OCI-LY7 (cell line): ENCODE measurements at regions not wholly inside any gene's neighbourhood (a gene's known extent, or its start where the extent isn't known, plus 50 kb on each side); places are given as distances from the start of the nearest gene placed in this dataset.

Source experiments
- BruUV-seq: library from RNA; stranded (reverse); fragments of 400-500 nt; replicated peaks from 2 replicates; lab custom pipeline; 2021; lab: Mats Ljungman, UMichigan
- CTCF ChIA-PET: fragments of 300-600 bp; sonication (Branson Sonifier 250); formaldehyde crosslinking; loops from one replicate; lab custom pipeline; 2022; ENCODE audit warnings: antibody characterized with exemption; ENCODE audit not compliant: unreplicated experiment; lab: Charles Lee
- POLR2A ChIA-PET: fragments of 300-600 bp; sonication (Branson Sonifier 250); formaldehyde crosslinking; loops from one replicate; lab custom pipeline; 2022; ENCODE audit warnings: antibody characterized with exemption; lab: Charles Lee
- DNase-seq: peaks from one replicate; pipeline ENCODE4 v3.0.0-alpha.2; 2015; ENCODE audit warnings: low spot score
- H2AFZ ChIP-seq: fragments of 200-600 bp; sonication (generic), shearing (Covaris generic); 2 replicates; pipeline ENCODE4 v1.6.1; 2014; ENCODE audit warnings: mild to moderate bottlenecking, antibody characterized with exemption, low read length, moderate library complexity
- H3K27ac ChIP-seq: fragments of 200-600 bp; sonication (generic); 2 replicates; pipeline ENCODE4 v1.5.1; 2014; ENCODE audit warnings: mixed run types, low read depth, mild to moderate bottlenecking, moderate library complexity, low read length, inconsistent platforms; ENCODE audit not compliant: poor library complexity, severe bottlenecking
- H3K36me3 ChIP-seq: fragments of 200-600 bp; sonication (generic); 2 replicates; pipeline ENCODE4 v1.6.1; 2014; ENCODE audit warnings: mild to moderate bottlenecking, antibody characterized with exemption, low read length, moderate library complexity, mixed read lengths; ENCODE audit not compliant: insufficient read depth
- H3K4me1 ChIP-seq: fragments of 200-600 bp; sonication (generic); 2 replicates; pipeline ENCODE4 v1.5.1; 2014; ENCODE audit warnings: mild to moderate bottlenecking, low read length; ENCODE audit not compliant: insufficient read depth, poor library complexity, severe bottlenecking
- H3K4me2 ChIP-seq: fragments of 200-600 bp; sonication (generic); 2 replicates; pipeline ENCODE4 v1.6.1; 2014; ENCODE audit warnings: mild to moderate bottlenecking, low read length
- H3K4me3 ChIP-seq: fragments of 200-600 bp; sonication (generic); 2 replicates; pipeline ENCODE4 v1.5.1; 2014; ENCODE audit warnings: mild to moderate bottlenecking, low read depth, low read length; ENCODE audit not compliant: poor library complexity, severe bottlenecking
- H3K79me2 ChIP-seq: fragments of 200-600 bp; sonication (generic); 2 replicates; pipeline ENCODE4 v1.6.1; 2016; ENCODE audit warnings: low read depth, mild to moderate bottlenecking, low read length, moderate library complexity, mixed read lengths; ENCODE audit not compliant: insufficient read depth
- H3K9me2 ChIP-seq: fragments of 200-600 bp; sonication (generic); 2 replicates; pipeline ENCODE4 v1.6.1; 2016; ENCODE audit warnings: mild to moderate bottlenecking, low read length, mixed read lengths; ENCODE audit not compliant: insufficient read depth
- H3K9me3 ChIP-seq: fragments of 200-600 bp; sonication (generic); 2 replicates; pipeline ENCODE4 v1.6.1; 2014; ENCODE audit warnings: mild to moderate bottlenecking, mixed run types, low read length, mixed read lengths
- H4K20me1 ChIP-seq: fragments of 200-600 bp; sonication (generic); 2 replicates; pipeline ENCODE4 v1.6.1; 2014; ENCODE audit warnings: mild to moderate bottlenecking, antibody characterized with exemption, low read length, moderate library complexity, mixed read lengths; ENCODE audit not compliant: insufficient read depth
- EZH2phosphoT487 ChIP-seq: fragments of 200-600 bp; sonication (generic); IDR thresholded peaks from 2 replicates; pipeline ENCODE4 v1.6.1; 2018; ENCODE audit warnings: low read depth, borderline replicate concordance, mild to moderate bottlenecking, mixed run types, antibody characterized with exemption, low read length, moderate library complexity, mixed read lengths
- intact Hi-C: fragments of 100-400 bp; cut with micrococcal nuclease; formaldehyde crosslinking; loops from one replicate; pipeline ENCODE4 v1.10.0; 2022; ENCODE audit not compliant: unreplicated experiment
- TF ChIP-seq, protein P1 (sequence below): fragments of 200-600 bp; sonication (generic); conservative IDR thresholded peaks from 2 replicates; pipeline ENCODE4 v1.5.1; 2014; ENCODE audit warnings: mild to moderate bottlenecking, antibody characterized with exemption, low read length, moderate library complexity, mixed read lengths

DNA sequence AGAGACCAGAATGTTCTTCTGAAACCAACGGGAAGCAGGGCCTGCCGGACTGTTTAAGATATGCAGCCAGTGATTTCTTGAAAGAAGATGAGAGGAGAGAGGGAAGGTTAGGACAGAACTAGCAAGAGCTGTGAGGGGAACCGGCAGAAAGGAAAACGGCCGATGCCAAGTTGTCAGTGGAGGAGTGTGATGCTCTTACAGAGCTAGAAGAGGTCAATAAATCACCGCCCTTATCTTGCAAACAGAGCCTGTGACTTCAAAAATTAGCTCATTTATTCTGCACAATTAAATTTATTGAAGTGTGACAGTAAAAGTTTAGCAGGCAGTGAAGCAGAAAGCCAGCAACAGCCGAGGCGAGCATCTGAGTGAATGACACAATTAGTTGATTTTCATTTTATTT lies 509.5 kb upstream of the ID4 start:
- POLR2A ChIA-PET: interaction anchor here (0.6 to 1.1 kb wide), 3 partner anchors 8 to 14 kb away, joined by 3 to 4 read pairs (median 3); no protein-coding TSS in a partner anchor
- no peak for DNase-seq
- no peak for TF ChIP-seq EZH2phosphoT487
- TF ChIP-seq, protein P1, sequence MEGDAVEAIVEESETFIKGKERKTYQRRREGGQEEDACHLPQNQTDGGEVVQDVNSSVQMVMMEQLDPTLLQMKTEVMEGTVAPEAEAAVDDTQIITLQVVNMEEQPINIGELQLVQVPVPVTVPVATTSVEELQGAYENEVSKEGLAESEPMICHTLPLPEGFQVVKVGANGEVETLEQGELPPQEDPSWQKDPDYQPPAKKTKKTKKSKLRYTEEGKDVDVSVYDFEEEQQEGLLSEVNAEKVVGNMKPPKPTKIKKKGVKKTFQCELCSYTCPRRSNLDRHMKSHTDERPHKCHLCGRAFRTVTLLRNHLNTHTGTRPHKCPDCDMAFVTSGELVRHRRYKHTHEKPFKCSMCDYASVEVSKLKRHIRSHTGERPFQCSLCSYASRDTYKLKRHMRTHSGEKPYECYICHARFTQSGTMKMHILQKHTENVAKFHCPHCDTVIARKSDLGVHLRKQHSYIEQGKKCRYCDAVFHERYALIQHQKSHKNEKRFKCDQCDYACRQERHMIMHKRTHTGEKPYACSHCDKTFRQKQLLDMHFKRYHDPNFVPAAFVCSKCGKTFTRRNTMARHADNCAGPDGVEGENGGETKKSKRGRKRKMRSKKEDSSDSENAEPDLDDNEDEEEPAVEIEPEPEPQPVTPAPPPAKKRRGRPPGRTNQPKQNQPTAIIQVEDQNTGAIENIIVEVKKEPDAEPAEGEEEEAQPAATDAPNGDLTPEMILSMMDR: no peak
- Histone ChIP-seq H3K36me3 (no peaks in the 10 kb centered on the region), H3K4me3 (no peak overlapping the region), H3K27ac (no peak overlapping the region), H3K79me2 (no peaks in the 10 kb centered on the region), H2AFZ (peak overlapping the region; percentile 57), H3K9me2 (no peaks in the 10 kb centered on the region), H4K20me1 (no peaks in the 10 kb centered on the region), H3K4me1 (peaks cover 4% of the 10 kb centered on the region), H3K4me2 (no peak overlapping the region), H3K9me3 (no peaks in the 10 kb centered on the region)
- CTCF ChIA-PET: no interaction called here
- BruUV-seq: no TSS peak
- intact Hi-C loops: no loop called here

DNA sequence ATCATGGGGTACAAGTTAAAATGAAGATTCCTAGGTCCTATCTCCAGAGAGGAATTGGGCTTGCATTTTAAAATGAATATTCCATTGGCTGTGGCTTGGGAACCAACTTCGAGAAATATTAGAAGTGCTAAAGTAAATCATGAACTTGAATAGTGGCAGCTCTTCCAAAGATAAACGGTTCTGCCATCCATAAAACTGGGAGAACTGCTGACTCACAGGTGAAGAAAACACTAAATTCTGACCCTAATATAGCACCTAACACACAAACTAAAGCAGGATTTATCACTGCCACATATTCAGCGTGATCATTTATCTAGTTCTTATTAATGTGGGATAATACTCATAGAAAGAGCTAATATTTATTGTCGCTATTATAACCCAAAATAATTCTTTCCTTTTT lies 508.1 kb upstream of the ID4 start:
- Histone ChIP-seq H3K4me3 (no peak overlapping the region), H3K4me1 (peaks cover 4% of the 10 kb centered on the region), H4K20me1 (no peaks in the 10 kb centered on the region), H2AFZ (no peak overlapping the region), H3K36me3 (no peaks in the 10 kb centered on the region), H3K9me3 (no peaks in the 10 kb centered on the region), H3K79me2 (no peaks in the 10 kb centered on the region), H3K27ac (no peak overlapping the region), H3K4me2 (no peak overlapping the region), H3K9me2 (no peaks in the 10 kb centered on the region)
- TF ChIP-seq EZH2phosphoT487: no peak
- TF ChIP-seq, protein P1: no peak
- no peak for DNase-seq
- BruUV-seq: no TSS peak
- POLR2A ChIA-PET: interaction anchor here (0.6 kb wide), 1 partner anchor 13 kb away, joined by 3 read pairs; no protein-coding TSS in a partner anchor
- intact Hi-C loops: no loop called here
- CTCF ChIA-PET: no interaction called here

DNA sequence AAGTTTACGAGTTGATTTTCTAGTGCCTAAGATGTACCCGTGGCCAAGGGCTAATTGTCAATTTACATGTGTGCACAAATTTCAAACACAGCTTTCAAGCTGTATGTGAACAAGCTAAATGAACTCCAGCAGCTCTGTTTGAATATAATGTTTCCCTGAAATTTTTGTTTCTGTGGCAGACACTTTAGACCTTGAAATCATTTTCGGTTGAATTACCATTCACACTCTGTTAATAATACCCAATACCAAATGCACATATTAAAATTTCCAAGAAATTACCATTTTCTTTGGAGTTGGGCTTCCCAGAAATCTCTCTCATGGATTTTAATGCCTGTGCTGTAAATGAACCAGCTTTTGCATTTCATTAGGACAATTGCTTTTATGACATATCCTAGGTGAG lies 506.1 kb upstream of the ID4 start:
- CTCF ChIA-PET: no interaction called here

More for the DNA sequence above, 506.1 kb upstream of the ID4 start:
- no peak for TF ChIP-seq EZH2phosphoT487
- TF ChIP-seq, protein P1: no peak
- Histone ChIP-seq H3K27ac (no peak overlapping the region), H4K20me1 (no peaks in the 10 kb centered on the region), H3K9me2 (no peaks in the 10 kb centered on the region), H3K36me3 (no peaks in the 10 kb centered on the region), H2AFZ (no peak overlapping the region), H3K79me2 (no peaks in the 10 kb centered on the region), H3K4me1 (peaks cover 4% of the 10 kb centered on the region), H3K9me3 (no peaks in the 10 kb centered on the region), H3K4me3 (no peak overlapping the region), H3K4me2 (no peak overlapping the region)
- BruUV-seq: no TSS peak
- POLR2A ChIA-PET: interaction anchor here (0.5 kb wide), 1 partner anchor 1952 kb away, joined by 4 read pairs; no protein-coding TSS in a partner anchor
- no peak for DNase-seq
- intact Hi-C loops: no loop called here
